ENCODE measurements at regions not wholly inside any gene's neighbourhood (a gene's known extent, or its start where the extent isn't known, plus 50 kb on each side); places are given as distances from the start of the nearest gene placed in this dataset.

DNA sequence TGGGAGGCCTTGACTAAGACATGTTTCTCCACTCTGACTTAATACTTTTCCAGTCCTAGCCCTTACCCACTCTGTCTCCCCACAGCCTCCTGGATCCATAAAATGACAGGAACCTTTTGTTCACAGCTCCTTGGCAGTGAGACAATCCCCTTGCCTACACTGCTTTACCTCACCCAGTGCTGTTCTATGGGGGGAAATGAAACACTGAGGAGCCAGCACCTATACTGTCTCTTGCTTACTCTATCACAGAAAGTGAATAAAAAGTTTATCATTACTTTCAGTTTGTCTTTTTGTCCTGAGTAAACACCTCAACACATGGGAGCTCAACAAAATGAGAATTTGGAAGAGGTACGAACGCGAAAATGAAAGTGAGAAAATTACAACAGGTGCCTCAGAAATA, 127.2 kb upstream of the DAAM1 start:
- no peaks in the 10 kb centered on the region for H3K9me3 ChIP-seq (ENCODE audit: insufficient read depth, low read depth)
- no peak overlapping the region for H3K27ac ChIP-seq
- H3K36me3 ChIP-seq (ENCODE audit: low read depth): no peaks in the 10 kb centered on the region
- TF ChIP-seq, protein P1, sequence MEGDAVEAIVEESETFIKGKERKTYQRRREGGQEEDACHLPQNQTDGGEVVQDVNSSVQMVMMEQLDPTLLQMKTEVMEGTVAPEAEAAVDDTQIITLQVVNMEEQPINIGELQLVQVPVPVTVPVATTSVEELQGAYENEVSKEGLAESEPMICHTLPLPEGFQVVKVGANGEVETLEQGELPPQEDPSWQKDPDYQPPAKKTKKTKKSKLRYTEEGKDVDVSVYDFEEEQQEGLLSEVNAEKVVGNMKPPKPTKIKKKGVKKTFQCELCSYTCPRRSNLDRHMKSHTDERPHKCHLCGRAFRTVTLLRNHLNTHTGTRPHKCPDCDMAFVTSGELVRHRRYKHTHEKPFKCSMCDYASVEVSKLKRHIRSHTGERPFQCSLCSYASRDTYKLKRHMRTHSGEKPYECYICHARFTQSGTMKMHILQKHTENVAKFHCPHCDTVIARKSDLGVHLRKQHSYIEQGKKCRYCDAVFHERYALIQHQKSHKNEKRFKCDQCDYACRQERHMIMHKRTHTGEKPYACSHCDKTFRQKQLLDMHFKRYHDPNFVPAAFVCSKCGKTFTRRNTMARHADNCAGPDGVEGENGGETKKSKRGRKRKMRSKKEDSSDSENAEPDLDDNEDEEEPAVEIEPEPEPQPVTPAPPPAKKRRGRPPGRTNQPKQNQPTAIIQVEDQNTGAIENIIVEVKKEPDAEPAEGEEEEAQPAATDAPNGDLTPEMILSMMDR (conservative IDR thresholded peaks at IDR 0.05): no peak
- no peak for TF ChIP-seq EZH2 (IDR thresholded peaks at IDR 0.05; ENCODE audit: low read depth)
- no TSS peak for BruUV-seq (replicated peaks)
- no peaks in the 10 kb centered on the region for H3K27me3 ChIP-seq (ENCODE audit: insufficient read depth, low read depth)
- no peak overlapping the region for H3K4me3 ChIP-seq
- H3K4me2 ChIP-seq: no peak overlapping the region
- no peaks in the 10 kb centered on the region for H3K9me2 ChIP-seq (ENCODE audit: insufficient read depth)
- H3K79me2 ChIP-seq (ENCODE audit: low read depth): no peaks in the 10 kb centered on the region
- ChIA-PET CTCF (no interaction called here), POLR2A (ENCODE audit: unreplicated experiment) (no interaction called here)
- no peak overlapping the region for H2AFZ ChIP-seq
- intact Hi-C loops (cut with micrococcal nuclease; ENCODE audit: unreplicated experiment): no loop called here
- no peaks in the 10 kb centered on the region for H3K4me1 ChIP-seq (replicated peaks; ENCODE audit: insufficient read depth)
- no peaks in the 10 kb centered on the region for H4K20me1 ChIP-seq (ENCODE audit: insufficient read depth)
- H3F3A ChIP-seq (ENCODE audit: insufficient read depth, low read depth): no peaks in the 10 kb centered on the region
- DNase-seq: no peak

DNA sequence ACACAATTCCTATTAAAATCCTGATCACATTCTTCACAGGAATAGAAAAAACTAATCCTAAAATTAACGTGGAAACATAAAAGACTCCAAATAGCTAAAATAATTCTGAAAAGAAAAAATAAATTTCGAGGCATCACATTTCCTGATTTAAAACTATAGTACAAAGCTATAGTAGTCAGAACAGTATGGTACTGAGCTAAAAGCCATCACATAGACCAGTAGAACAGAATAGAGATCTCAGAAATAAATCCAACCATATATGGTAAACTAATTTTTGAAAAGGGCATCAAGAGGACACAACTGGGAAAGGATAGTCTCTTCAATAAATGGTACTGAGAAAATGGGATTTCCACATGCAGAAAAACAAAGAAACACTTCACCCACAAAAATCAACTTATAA, 125.2 kb upstream of the DAAM1 start:
- no TSS peak for BruUV-seq (replicated peaks)
- H3K4me1 ChIP-seq (replicated peaks; ENCODE audit: insufficient read depth): no peaks in the 10 kb centered on the region
- ChIA-PET CTCF (no interaction called here), POLR2A (ENCODE audit: unreplicated experiment) (no interaction called here)
- no peaks in the 10 kb centered on the region for H3K9me3 ChIP-seq (ENCODE audit: insufficient read depth, low read depth)
- no peaks in the 10 kb centered on the region for H3F3A ChIP-seq (ENCODE audit: insufficient read depth, low read depth)
- H2AFZ ChIP-seq: no peak overlapping the region
- TF ChIP-seq EZH2 (IDR thresholded peaks at IDR 0.05; ENCODE audit: low read depth): no peak
- TF ChIP-seq, protein P1 (conservative IDR thresholded peaks at IDR 0.05): no peak
- no peak for DNase-seq
- H3K4me3 ChIP-seq: no peak overlapping the region
- H3K9me2 ChIP-seq (ENCODE audit: insufficient read depth): no peaks in the 10 kb centered on the region
- no peaks in the 10 kb centered on the region for H3K79me2 ChIP-seq (ENCODE audit: low read depth)
- H3K36me3 ChIP-seq (ENCODE audit: low read depth): no peaks in the 10 kb centered on the region
- intact Hi-C loops (cut with micrococcal nuclease; ENCODE audit: unreplicated experiment): no loop called here
- no peaks in the 10 kb centered on the region for H4K20me1 ChIP-seq (ENCODE audit: insufficient read depth)
- H3K4me2 ChIP-seq: no peak overlapping the region
- H3K27me3 ChIP-seq (ENCODE audit: insufficient read depth, low read depth): no peaks in the 10 kb centered on the region
- no peak overlapping the region for H3K27ac ChIP-seq

DNA sequence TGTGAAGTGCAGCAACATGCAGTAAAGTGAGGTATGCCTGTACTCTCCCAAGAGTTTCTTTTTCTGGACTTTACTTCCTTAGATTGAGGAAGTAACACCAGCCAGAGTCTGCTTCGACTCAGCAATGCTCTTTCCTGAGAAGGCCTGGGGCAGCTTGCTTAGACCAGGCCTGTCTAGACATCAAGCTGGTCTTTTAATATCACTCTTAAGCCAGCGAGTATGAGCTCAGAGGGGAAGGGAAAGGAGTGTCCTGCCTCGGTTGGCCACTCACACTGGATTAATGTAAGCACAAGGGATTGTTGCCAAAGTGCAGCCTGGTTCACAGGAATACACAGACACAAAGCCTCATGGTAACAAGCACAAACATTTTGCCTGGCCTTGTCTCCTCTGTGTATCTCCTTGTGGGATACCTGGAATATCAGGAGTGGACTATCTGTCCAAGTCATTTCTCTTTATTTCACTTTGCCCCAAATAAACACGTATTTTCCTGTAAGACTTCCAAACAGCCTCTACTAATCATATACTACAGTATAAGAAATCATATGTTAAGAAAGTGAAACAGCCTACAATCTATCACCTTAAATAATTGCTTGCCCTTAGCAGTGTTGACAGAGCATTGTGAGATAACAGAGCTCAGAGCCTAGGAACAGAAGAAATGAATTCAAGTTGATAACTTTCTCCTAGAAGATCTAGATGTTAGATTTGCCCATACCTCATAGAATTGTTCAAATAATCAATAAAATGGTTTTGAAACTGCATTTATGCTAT, 121.2 kb upstream of the DAAM1 start:
- Histone ChIP-seq H3K9me2 (ENCODE audit: insufficient read depth) (no peaks in the 10 kb centered on the region), H3K27ac (no peak overlapping the region), H3K4me3 (no peak overlapping the region), H3F3A (ENCODE audit: insufficient read depth, low read depth) (no peaks in the 10 kb centered on the region), H3K36me3 (ENCODE audit: low read depth) (no peaks in the 10 kb centered on the region), H2AFZ (no peak overlapping the region), H3K79me2 (ENCODE audit: low read depth) (no peaks in the 10 kb centered on the region), H4K20me1 (ENCODE audit: insufficient read depth) (no peaks in the 10 kb centered on the region), H3K4me2 (no peak overlapping the region), H3K9me3 (ENCODE audit: insufficient read depth, low read depth) (no peaks in the 10 kb centered on the region), H3K4me1 (replicated peaks; ENCODE audit: insufficient read depth) (no peaks in the 10 kb centered on the region), H3K27me3 (ENCODE audit: insufficient read depth, low read depth) (no peaks in the 10 kb centered on the region)
- TF ChIP-seq EZH2 (IDR thresholded peaks at IDR 0.05; ENCODE audit: low read depth): no peak
- TF ChIP-seq, protein P1 (conservative IDR thresholded peaks at IDR 0.05): no peak
- BruUV-seq (replicated peaks): no TSS peak
- intact Hi-C loops (cut with micrococcal nuclease; ENCODE audit: unreplicated experiment): no loop called here
- DNase-seq: no peak
- ChIA-PET POLR2A (ENCODE audit: unreplicated experiment) (no interaction called here), CTCF (no interaction called here)
